Right ventricle myocardium superior (tissue), 1 donor: ENCODE measurements at regions not wholly inside any gene's neighbourhood (a gene's known extent, or its start where the extent isn't known, plus 50 kb on each side); places are given as distances from the start of the nearest gene placed in this dataset.
A peak's percentile ranks its signal among the peaks of the same experiment; 100 is the strongest.
"Not testable (repeated sequence)": the region's sequence is repeated elsewhere in the genome, so short reads cannot be mapped to it uniquely, and the experiment has no call there.

Source experiments
- ATAC-seq: fragments of 200-7000 bp; cut with Tn5 transposase; one replicate; pipeline ENCODE4 v1.9.1; 2020; ENCODE audit warnings: mild to moderate bottlenecking; ENCODE audit not compliant: poor library complexity
- DNase-seq: peaks from one replicate; pipeline ENCODE4 v3.0.0-alpha.2; 2020
- intact Hi-C: fragments of 100-400 bp; cut with DNase I; formaldehyde crosslinking; loops from one replicate; pipeline ENCODE4 v1.11.2; 2022
- donor health status: DM: no; HTN: yes; CAD: no; lungs with severe emphysema.

- DNase-seq = no peak
- intact Hi-C loops = no loop called here
- no peak for ATAC-seq
Measured at GRCh38 chr2:66201242-66201641, 233.7 kb upstream of the MEIS1 start.

GRCh38 chr2:66198873-66199272 lies 236.1 kb upstream of the MEIS1 start:
- no peak for DNase-seq
- no peak for ATAC-seq
- intact Hi-C loops = no loop called here

GRCh38 chr2:66192888-66193287 lies 242.0 kb upstream of the MEIS1 start:
- DNase-seq (no peak), ATAC-seq (no peak)
- intact Hi-C loops = no loop called here

DNA sequence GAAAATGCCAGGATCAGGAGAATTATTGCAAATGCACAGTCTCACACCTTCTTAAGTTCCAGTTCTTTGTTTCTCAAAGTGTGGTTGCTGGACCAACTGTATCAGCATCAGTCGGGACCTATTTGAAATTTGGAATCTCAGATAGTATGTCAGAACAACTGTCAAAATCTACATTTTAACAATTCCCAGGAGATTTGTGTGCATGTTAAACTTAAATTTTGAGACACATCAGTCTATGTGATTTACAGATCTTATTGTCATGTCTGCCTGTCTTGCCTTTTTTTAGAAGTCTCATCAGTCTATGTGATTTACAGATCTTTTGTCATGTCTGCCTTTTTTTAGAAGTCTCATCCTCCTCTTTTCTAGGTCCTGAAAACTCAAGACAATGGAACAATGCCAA lies 243.6 kb upstream of the MEIS1 start:
- intact Hi-C loops = no loop called here
- no peak for ATAC-seq
- DNase-seq = no peak

GRCh38 chr2:66189553-66189952 lies 245.4 kb upstream of the MEIS1 start:
- intact Hi-C loops = no loop called here
- DNase-seq (no peak), ATAC-seq (peak; percentile 91)

DNA sequence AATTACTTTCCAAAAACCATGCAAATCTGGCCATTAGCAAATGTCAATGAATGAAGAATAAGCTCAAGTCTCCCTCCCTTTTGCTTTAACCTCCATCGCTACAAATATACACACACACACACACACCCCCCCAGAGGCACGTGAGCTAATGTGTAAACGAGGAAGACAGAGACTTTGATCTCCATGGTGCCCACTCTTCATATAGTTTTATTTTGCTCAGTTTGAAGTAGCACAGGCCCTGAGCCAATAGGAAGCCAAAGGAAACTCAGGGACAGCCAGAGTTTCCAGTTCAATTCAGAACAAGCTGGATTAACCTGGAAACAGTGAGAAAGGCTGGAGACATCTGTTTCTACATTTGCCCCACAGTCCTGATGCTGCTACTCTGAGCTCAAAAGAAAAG lies 248.4 kb upstream of the MEIS1 start:
- DNase-seq = no peak
- no peak for ATAC-seq

GRCh38 chr2:66185497-66186054 lies 249.3 kb upstream of the MEIS1 start:
- no peak for ATAC-seq
- intact Hi-C loops = no loop called here
- no peak for DNase-seq

More for the DNA sequence above, 248.4 kb upstream of the MEIS1 start:
- intact Hi-C loops = no loop called here

DNA sequence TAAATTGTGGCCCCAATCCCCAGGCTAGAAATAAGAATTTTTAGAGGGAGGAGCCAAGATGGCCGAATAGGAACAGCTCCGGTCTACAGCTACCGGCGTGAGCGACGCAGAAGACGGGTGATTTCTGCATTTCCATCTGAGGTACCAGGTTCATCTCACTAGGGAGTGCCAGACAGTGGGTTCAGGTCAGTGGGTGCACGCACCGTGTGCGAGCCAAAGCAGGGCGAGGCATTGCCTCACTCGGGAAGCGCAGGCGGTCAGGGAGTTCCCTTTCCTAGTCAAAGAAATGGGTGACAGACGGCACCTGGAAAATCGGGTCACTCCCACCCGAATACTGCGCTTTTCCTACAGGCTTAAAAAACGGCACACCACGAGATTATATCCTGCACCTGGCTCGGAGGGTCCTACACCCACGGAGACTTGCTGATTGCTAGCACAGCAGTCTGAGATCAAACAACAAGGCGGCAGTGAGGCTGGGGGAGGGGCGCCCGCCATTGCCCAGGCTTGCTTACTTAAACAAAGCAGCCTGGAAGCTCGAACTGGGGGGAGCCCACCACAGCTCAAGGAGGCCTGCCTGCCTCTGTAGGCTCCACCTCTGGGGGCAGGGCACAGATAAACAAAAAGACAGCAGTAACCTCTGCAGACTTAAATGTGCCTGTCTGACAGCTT lies 257.7 kb upstream of the MEIS1 start:
- ATAC-seq, DNase-seq, intact Hi-C loops: not testable (repeated sequence)

DNA sequence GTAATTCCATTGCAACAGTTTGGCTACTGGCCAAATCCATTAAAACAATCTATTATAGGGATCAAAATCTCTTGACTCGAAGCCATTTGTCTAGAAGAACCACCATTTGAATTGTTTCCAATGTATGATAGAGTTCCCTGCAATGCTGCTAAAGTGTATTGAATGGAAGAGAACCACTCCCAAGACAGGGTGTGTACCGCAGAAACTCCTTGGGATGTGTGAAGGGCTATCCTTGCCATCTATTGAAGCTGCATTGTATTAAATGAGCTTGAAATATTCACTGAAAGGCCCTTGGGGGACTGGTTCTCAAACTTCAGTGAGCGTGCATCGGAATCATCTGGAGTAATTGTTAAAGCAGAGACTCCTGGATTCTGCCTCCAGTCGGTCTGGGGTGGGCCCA lies 260.4 kb upstream of the MEIS1 start:
- intact Hi-C loops = no loop called here
- ATAC-seq (no peak), DNase-seq (no peak)

GRCh38 chr2:66173645-66174044 lies 261.3 kb upstream of the MEIS1 start:
- ATAC-seq = no peak
- intact Hi-C loops = no loop called here
- no peak for DNase-seq

GRCh38 chr2:66171530-66171929 lies 263.4 kb upstream of the MEIS1 start:
- DNase-seq (no peak), ATAC-seq (no peak)
- intact Hi-C loops = no loop called here

DNA sequence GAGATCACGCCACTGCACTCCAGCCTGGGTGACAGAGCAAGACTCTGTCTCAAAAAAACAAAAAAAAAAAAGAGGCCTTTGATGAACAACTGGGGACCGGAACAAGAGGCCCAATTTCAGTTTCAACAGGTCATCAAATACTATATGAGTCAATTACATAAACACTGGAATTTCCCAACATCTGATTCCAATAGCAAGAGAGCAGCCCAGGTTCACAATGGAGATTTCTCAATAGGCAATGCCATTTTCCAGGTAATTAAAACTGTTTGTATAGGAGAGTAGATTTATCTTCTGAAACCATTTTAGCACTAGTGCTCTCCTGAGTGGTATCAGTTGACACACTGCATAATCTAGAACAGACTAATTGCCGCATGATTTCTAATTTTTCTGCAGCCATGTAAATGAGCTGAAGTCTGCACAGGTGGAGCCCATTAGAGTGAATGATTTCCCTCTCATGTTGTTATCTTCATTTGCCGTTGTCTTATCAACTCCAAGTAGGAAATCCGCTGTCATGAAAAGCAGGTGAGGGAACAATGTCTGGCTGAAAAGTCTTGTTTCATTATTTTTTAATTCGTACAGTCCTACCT lies 264.1 kb upstream of the MEIS1 start:
- intact Hi-C loops = no loop called here
- ATAC-seq = no peak
- no peak for DNase-seq

DNA sequence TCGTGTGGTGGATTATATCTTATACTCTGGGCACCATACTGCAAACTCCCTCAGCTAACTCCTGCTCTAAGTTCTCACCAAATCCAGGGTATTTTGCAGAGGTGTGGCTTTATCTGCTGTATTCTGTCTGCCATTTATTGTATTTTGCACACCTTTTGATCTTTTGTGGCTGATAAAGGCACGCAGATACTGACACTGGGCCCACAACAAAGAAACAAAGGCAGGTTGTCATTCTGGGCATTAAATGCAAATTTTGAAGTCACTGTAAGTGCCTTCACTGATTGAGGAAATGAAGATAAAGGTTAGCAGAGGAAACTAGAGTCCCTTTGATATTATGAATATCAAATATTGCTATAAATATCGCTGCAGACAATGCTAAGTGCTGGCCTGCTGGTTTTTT lies 265.8 kb upstream of the MEIS1 start:
- no peak for ATAC-seq
- intact Hi-C loops = no loop called here
- DNase-seq = no peak

DNA sequence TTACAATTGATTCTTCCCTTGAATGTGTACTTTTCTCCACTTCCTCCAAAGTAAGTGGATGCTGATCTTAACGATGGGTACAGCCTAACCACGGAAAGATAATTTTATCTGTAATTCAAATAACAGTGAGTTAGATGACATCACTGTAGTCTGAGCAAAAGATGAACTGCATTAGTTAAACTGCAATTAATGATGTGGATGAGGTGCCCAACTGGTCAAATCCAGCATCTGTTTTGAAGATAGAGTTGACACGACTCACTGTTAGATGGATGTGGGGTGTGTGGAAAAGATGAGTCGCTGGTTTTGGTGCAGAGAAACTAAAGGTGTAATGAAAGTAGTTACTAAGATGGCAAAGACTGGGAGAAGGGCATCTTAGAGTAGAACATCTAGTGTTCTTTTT lies 270.5 kb upstream of the MEIS1 start:
- no peak for DNase-seq
- intact Hi-C loops = no loop called here
- no peak for ATAC-seq

- DNase-seq (no peak), ATAC-seq (no peak)
- intact Hi-C loops = no loop called here
Measured at GRCh38 chr2:66156171-66156570, 278.8 kb upstream of the MEIS1 start.

DNA sequence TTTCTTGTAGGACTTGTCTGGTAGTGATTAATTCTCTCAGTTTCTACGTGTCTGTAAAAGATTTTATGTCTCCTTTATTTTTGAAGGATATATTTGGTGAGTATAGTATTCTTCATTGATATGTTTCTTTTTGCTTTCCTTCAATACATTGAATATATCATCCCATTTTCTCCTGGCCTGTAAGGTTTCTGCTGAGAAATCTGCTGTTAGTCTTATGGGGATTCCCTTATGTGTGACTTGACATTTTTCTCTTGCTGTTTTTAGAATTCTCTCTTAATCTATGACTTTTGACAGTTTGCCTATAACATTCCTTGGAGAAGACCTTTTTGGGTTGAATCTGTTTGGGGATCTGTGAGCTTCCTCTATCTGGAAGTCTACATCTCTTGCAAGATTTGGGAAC lies 281.0 kb upstream of the MEIS1 start:
- no peak for ATAC-seq
- DNase-seq = no peak
- intact Hi-C loops = no loop called here

GRCh38 chr2:66145490-66145889 lies 289.4 kb upstream of the MEIS1 start:
- intact Hi-C loops = no loop called here
- DNase-seq (no peak), ATAC-seq (no peak)

- intact Hi-C loops, ATAC-seq, DNase-seq: not testable (repeated sequence)
Measured at GRCh38 chr2:66144324-66144723, 290.6 kb upstream of the MEIS1 start.

DNA sequence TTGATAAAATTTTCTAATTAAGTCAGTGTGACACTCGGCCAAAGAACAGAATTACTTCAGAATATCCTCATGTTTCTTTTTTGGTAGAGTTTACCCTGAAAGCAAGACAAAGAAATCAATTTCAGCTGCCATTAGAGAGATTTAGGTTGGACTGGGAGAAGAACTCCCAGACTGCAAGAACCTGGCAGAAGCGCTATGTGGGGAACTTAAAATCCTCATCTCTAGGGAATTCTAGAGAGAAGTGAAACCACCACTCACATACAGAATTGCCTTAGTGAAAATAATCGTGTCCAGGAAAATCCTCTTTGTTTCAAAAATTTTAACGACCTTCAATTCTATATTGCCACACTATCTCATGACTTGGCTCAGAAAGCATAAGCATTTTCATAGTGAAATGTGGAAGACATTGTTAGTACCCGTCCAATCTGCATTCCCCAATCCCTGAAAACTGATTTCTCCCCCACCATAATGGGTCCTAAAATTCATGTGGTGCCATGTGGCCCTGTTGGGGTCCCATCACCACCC lies 297.3 kb upstream of the MEIS1 start:
- intact Hi-C loops = no loop called here
- ATAC-seq = no peak
- DNase-seq = no peak

GRCh38 chr2:66134138-66134701 lies 300.7 kb upstream of the MEIS1 start:
- intact Hi-C loops = no loop called here
- ATAC-seq = no peak

More at GRCh38 chr2:66134138-66134701, 300.7 kb upstream of the MEIS1 start:
- no peak for DNase-seq
